NCI-H510A (cell line): ENCODE measurements at regions not wholly inside any gene's neighbourhood (a gene's known extent, or its start where the extent isn't known, plus 50 kb on each side); places are given as distances from the start of the nearest gene placed in this dataset.

Experiments
- DNase-seq: peaks from one replicate; lab custom pipeline; 2025; lab: John Stamatoyannopoulos, UW

GRCh38 chr10:78186572-78186971 is 152.9 kb downstream of the RPS24 start:
- no peak for DNase-seq

DNA sequence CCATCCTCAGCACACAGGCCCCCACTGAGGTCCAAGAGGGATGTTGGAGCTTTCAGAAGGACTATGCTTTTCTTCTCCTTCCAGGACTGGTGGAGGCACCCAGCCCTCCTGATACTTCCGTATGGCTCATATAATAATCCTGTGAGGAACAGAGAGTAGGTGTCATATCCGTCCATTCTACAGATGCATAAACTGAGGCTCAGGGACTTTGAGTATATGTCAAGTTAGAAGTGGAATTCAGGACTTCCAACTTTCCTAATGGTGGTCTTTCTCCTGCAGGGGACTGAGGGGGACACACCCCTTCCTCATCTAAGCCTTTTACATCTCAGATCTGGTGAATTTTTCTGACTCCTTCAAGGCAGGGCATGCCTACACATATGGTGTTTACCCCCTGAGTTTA is 153.7 kb downstream of the RPS24 start:
- DNase-seq: no peak

GRCh38 chr10:78188446-78188845 is 154.8 kb downstream of the RPS24 start:
- no peak for DNase-seq

DNA sequence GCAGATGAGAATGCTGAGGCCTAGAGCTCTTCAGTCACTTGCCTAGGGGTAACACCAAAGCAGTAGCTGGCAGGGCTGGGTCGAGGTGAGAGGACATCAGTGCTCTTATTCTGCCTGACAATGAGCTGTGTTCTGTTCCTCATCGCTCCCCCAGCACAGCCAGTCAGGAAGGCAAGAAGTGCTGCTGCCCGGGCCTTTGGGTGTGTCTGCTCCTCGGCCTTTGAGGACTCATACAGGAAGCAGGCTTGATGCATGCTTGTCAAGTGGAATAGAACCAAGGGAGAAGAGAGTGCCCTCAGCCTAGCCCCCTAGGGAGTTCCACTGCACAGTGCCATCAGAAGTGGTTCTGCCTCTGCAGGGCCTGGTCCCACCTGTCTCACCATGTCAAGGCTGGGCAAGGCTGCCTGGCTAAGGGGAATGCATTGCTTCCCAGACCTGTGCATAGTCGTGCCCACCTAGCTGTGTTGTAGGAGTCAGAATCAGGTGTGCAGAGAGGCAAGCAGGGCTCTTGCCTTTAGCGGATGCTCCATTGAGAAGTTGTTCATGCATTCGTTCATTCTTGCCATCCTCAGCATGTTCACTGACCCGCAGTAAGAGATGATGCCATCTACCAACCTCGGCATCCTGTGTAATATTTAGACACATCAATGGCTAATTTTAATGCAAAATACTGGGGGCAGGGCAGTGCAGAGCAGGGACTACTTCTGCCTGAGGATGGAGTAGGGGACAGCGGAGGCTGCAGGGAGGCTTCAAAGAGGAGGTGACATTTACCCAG is 156.6 kb downstream of the RPS24 start:
- DNase-seq: no peak

DNA sequence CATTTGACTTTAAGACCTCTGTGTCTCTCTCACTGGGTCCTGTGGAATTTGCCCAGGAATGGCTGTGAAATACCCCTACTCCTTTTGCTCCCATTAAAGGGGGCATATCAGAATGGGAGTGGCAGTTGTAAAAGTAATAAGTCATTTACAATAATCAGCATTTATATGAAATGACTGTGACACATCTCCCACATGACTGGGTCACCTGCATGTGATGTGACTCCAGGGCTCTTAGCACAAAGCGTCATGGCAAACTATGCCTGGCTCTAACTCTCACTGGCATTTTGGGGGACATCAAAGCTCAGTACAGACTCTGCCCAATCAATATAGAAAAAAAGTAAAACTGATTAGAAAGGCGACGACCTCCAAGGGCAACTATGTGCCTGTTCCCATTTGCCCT is 157.6 kb downstream of the RPS24 start:
- no peak for DNase-seq

DNA sequence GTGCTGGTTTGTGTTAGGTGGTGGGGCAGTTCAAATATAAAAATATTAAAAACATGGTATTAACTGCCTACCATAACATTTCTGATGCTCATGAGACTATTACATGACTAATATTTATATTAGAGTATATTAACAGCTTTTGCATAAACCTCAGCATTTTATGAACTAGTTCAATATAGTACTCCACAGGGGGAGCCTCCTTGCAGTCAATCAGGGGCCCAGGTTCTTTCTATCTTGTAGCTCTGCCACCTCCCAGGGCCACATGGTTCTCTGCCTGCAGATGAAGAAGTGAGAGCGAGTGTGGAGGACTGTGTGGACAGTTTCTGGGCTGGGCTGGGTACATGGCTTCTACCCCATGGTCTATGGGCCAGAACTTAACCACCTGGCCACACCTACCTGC is 159.5 kb downstream of the RPS24 start:
- DNase-seq: no peak

DNA sequence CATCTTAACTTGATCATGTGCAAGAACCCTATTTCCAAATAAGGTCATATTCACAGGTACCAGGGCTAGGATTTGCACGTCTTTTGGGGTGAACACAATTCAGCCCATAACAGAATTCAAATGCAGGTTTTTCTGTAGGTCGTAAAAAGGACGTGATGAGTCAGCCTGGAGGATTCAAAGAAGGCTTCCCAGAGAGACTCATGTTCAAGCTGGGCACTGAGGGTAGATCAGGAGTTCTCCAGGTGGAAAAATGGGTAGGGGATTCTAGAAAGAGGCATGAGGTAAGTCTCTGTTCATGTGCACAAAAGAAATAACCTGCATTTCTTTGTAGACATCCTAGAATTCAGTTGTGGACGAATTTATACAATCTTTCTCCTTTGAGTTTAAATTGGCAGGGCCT is 160.4 kb downstream of the RPS24 start:
- no peak for DNase-seq

- no peak for DNase-seq
Measured at GRCh38 chr10:78194539-78195402, 161.1 kb downstream of the RPS24 start.

GRCh38 chr10:78196396-78196795 is 162.7 kb downstream of the RPS24 start:
- DNase-seq: no peak

GRCh38 chr10:78196964-78197363 is 163.3 kb downstream of the RPS24 start:
- no peak for DNase-seq

GRCh38 chr10:78197628-78198272 is 164.1 kb downstream of the RPS24 start:
- DNase-seq: no peak

- no peak for DNase-seq
Measured at GRCh38 chr10:78199005-78199725, 165.5 kb downstream of the RPS24 start.

- DNase-seq: no peak
Measured at GRCh38 chr10:78199759-78200158, 166.1 kb downstream of the RPS24 start.

GRCh38 chr10:78200686-78201085 is 167.0 kb downstream of the RPS24 start:
- DNase-seq: no peak

- DNase-seq: no peak
Measured at GRCh38 chr10:78202386-78202785, 168.7 kb downstream of the RPS24 start.

GRCh38 chr10:78203915-78204818 is 170.5 kb downstream of the RPS24 start:
- DNase-seq: no peak

- DNase-seq: no peak
Measured at GRCh38 chr10:78205457-78206016, 171.9 kb downstream of the RPS24 start.

DNA sequence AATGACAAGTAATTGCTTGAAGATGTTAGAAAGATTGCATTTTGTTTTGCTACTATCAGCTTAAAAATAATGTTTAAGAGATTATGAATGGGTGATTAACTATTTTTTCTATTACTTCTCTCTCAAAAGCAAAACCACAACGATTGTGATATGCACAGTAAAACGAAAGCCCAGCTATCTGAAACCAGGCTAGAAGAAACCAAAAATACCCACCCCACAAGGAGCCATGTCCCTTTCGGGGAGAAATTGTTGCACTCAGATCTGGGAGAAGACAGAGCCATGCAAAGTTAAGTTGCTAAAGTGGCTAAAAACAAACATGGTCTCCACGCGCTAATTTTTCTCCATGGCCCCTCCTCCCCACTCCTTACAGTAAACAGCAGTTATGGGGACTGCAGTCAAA is 173.6 kb downstream of the RPS24 start:
- DNase-seq: no peak

GRCh38 chr10:78207776-78208175 is 174.1 kb downstream of the RPS24 start:
- no peak for DNase-seq

GRCh38 chr10:78209970-78210369 is 176.3 kb downstream of the RPS24 start:
- DNase-seq: no peak

- DNase-seq: no peak
Measured at GRCh38 chr10:78210548-78210947, 176.9 kb downstream of the RPS24 start.
